ENCODE measurements at regions not wholly inside any gene's neighbourhood (a gene's known extent, or its start where the extent isn't known, plus 50 kb on each side); places are given as distances from the start of the nearest gene placed in this dataset.

- H3K27ac Mint-ChIP-seq = no peak overlapping the region
- H3K4me3 Mint-ChIP-seq = no peak overlapping the region
- no peaks in the 10 kb centered on the region for H3K9me3 Mint-ChIP-seq
- no peaks in the 10 kb centered on the region for H3K27me3 Mint-ChIP-seq
- peaks cover 23% of the 10 kb centered on the region for H3K36me3 Mint-ChIP-seq
- no peak for TF ChIP-seq CTCF (conservative IDR thresholded peaks at IDR 0.05)
- H3K4me1 Mint-ChIP-seq (ENCODE audit: unreplicated experiment) = peaks cover 10% of the 10 kb centered on the region
- no peak for DNase-seq (ENCODE audit: extremely low spot score, unreplicated experiment)
These were observed 97.9 kb upstream of the RIOK3 start for GRCh38 chr18:23355206-23355605.

GRCh38 chr18:23356424-23356823, 96.7 kb upstream of the RIOK3 start:
- H3K4me3 Mint-ChIP-seq = no peak overlapping the region
- no peak for DNase-seq (ENCODE audit: extremely low spot score, unreplicated experiment)
- H3K36me3 Mint-ChIP-seq = peaks cover 22% of the 10 kb centered on the region
- H3K4me1 Mint-ChIP-seq (ENCODE audit: unreplicated experiment) = peaks cover 10% of the 10 kb centered on the region
- no peak for TF ChIP-seq CTCF (conservative IDR thresholded peaks at IDR 0.05)
- no peaks in the 10 kb centered on the region for H3K9me3 Mint-ChIP-seq
- H3K27me3 Mint-ChIP-seq = no peaks in the 10 kb centered on the region
- H3K27ac Mint-ChIP-seq = no peak overlapping the region

GRCh38 chr18:23356915-23357601, 96.0 kb upstream of the RIOK3 start:
- TF ChIP-seq CTCF (conservative IDR thresholded peaks at IDR 0.05) = no peak
- H3K4me3 Mint-ChIP-seq = no peak overlapping the region
- no peak overlapping the region for H3K27ac Mint-ChIP-seq
- peaks cover 10% of the 10 kb centered on the region for H3K4me1 Mint-ChIP-seq (ENCODE audit: unreplicated experiment)
- H3K27me3 Mint-ChIP-seq = no peaks in the 10 kb centered on the region
- DNase-seq (ENCODE audit: extremely low spot score, unreplicated experiment) = no peak
- peaks cover 17% of the 10 kb centered on the region for H3K36me3 Mint-ChIP-seq
- no peaks in the 10 kb centered on the region for H3K9me3 Mint-ChIP-seq

- no peak for DNase-seq (ENCODE audit: extremely low spot score, unreplicated experiment)
- TF ChIP-seq CTCF (conservative IDR thresholded peaks at IDR 0.05) = no peak
- H3K9me3 Mint-ChIP-seq = no peaks in the 10 kb centered on the region
- no peak overlapping the region for H3K27ac Mint-ChIP-seq
- peaks cover 17% of the 10 kb centered on the region for H3K36me3 Mint-ChIP-seq
- H3K4me1 Mint-ChIP-seq (ENCODE audit: unreplicated experiment) = peaks cover 10% of the 10 kb centered on the region
- no peak overlapping the region for H3K4me3 Mint-ChIP-seq
- no peaks in the 10 kb centered on the region for H3K27me3 Mint-ChIP-seq
These were observed 95.0 kb upstream of the RIOK3 start for GRCh38 chr18:23357996-23358594.

GRCh38 chr18:23359421-23359820, 93.7 kb upstream of the RIOK3 start:
- Mint-ChIP-seq H3K9me3 (no peaks in the 10 kb centered on the region), H3K27me3 (no peaks in the 10 kb centered on the region), H3K36me3 (peaks cover 13% of the 10 kb centered on the region), H3K27ac (no peak overlapping the region), H3K4me1 (ENCODE audit: unreplicated experiment) (peaks cover 10% of the 10 kb centered on the region), H3K4me3 (no peak overlapping the region)
- DNase-seq (ENCODE audit: extremely low spot score, unreplicated experiment) = no peak
- TF ChIP-seq CTCF (conservative IDR thresholded peaks at IDR 0.05) = no peak

Measured in type B pancreatic cell (in vitro differentiated cells).